ENCODE measurements at regions not wholly inside any gene's neighbourhood (a gene's known extent, or its start where the extent isn't known, plus 50 kb on each side); places are given as distances from the start of the nearest gene placed in this dataset.

GRCh38 chr3:21042184-21042583 is 708.8 kb downstream of the ZNF385D start:
- no peaks in the 10 kb centered on the region for H3K36me3 ChIP-seq (ENCODE audit: control insufficient read depth, insufficient read depth, low read length)
- DNase-seq (ENCODE audit: low read depth in 2 of 2): no peak

GRCh38 chr3:21041621-21042020 is 709.4 kb downstream of the ZNF385D start:
- no peaks in the 10 kb centered on the region for H3K4me1 ChIP-seq (ENCODE audit: control insufficient read depth, extremely low read depth, insufficient read depth, low read length)
- H3K9ac ChIP-seq (ENCODE audit: insufficient read depth, low read length): no peak overlapping the region
- TF ChIP-seq, protein P1, sequence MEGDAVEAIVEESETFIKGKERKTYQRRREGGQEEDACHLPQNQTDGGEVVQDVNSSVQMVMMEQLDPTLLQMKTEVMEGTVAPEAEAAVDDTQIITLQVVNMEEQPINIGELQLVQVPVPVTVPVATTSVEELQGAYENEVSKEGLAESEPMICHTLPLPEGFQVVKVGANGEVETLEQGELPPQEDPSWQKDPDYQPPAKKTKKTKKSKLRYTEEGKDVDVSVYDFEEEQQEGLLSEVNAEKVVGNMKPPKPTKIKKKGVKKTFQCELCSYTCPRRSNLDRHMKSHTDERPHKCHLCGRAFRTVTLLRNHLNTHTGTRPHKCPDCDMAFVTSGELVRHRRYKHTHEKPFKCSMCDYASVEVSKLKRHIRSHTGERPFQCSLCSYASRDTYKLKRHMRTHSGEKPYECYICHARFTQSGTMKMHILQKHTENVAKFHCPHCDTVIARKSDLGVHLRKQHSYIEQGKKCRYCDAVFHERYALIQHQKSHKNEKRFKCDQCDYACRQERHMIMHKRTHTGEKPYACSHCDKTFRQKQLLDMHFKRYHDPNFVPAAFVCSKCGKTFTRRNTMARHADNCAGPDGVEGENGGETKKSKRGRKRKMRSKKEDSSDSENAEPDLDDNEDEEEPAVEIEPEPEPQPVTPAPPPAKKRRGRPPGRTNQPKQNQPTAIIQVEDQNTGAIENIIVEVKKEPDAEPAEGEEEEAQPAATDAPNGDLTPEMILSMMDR (conservative IDR thresholded peaks at IDR 0.05 in 1 of 2, IDR thresholded peaks at IDR 0.05 in 1 of 2; ENCODE audit: low read depth in 1 of 2, low read length in 2 of 2): no peak
- TF ChIP-seq EZH2 (IDR thresholded peaks at IDR 0.05; ENCODE audit: low read length, missing control alignments): no peak
- H2AFZ ChIP-seq (ENCODE audit: low read length): no peak overlapping the region
- H3K9me3 ChIP-seq (ENCODE audit: control insufficient read depth, insufficient read depth, low read depth, low read length): no peaks in the 10 kb centered on the region
- H3K27ac ChIP-seq (ENCODE audit: insufficient read depth, low read length): no peak overlapping the region
- H4K20me1 ChIP-seq (ENCODE audit: control insufficient read depth, extremely low read depth, insufficient read depth, low read length): no peaks in the 10 kb centered on the region
- peak; percentile 7 for DNase-seq (ENCODE audit: low read depth in 2 of 2)
- H3K4me3 ChIP-seq (replicated peaks in 1 of 4; ENCODE audit: control extremely low read depth in 1 of 4, insufficient read depth in 1 of 4, low read depth in 3 of 4, low read length in 4 of 4): no peak overlapping the region
- H3K36me3 ChIP-seq (ENCODE audit: control insufficient read depth, insufficient read depth, low read length): no peaks in the 10 kb centered on the region
- H3K4me2 ChIP-seq (ENCODE audit: extremely low read depth, insufficient read depth, low read length): no peak overlapping the region
- no peaks in the 10 kb centered on the region for H3K27me3 ChIP-seq (ENCODE audit: control insufficient read depth, insufficient read depth, low read length)
- no peaks in the 10 kb centered on the region for H3K79me2 ChIP-seq (ENCODE audit: control insufficient read depth, insufficient read depth, low read length)

More at GRCh38 chr3:21042184-21042583, 708.8 kb downstream of the ZNF385D start:
- Histone ChIP-seq H3K79me2 (ENCODE audit: control insufficient read depth, insufficient read depth, low read length) (no peaks in the 10 kb centered on the region), H3K9ac (ENCODE audit: insufficient read depth, low read length) (no peak overlapping the region), H4K20me1 (ENCODE audit: control insufficient read depth, extremely low read depth, insufficient read depth, low read length) (no peaks in the 10 kb centered on the region), H3K27ac (ENCODE audit: insufficient read depth, low read length) (no peak overlapping the region), H3K4me2 (ENCODE audit: extremely low read depth, insufficient read depth, low read length) (no peak overlapping the region), H3K27me3 (ENCODE audit: control insufficient read depth, insufficient read depth, low read length) (no peaks in the 10 kb centered on the region), H3K4me1 (ENCODE audit: control insufficient read depth, extremely low read depth, insufficient read depth, low read length) (no peaks in the 10 kb centered on the region), H3K4me3 (replicated peaks in 1 of 4; ENCODE audit: control extremely low read depth in 1 of 4, insufficient read depth in 1 of 4, low read depth in 3 of 4, low read length in 4 of 4) (no peak overlapping the region), H3K9me3 (ENCODE audit: control insufficient read depth, insufficient read depth, low read depth, low read length) (no peaks in the 10 kb centered on the region), H2AFZ (ENCODE audit: low read length) (no peak overlapping the region)
- no peak for TF ChIP-seq EZH2 (IDR thresholded peaks at IDR 0.05; ENCODE audit: low read length, missing control alignments)

GRCh38 chr3:21036888-21037287 is 714.1 kb downstream of the ZNF385D start:
- H3K9ac ChIP-seq (ENCODE audit: insufficient read depth, low read length): no peak overlapping the region
- no peaks in the 10 kb centered on the region for H3K79me2 ChIP-seq (ENCODE audit: control insufficient read depth, insufficient read depth, low read length)
- TF ChIP-seq EZH2 (IDR thresholded peaks at IDR 0.05; ENCODE audit: low read length, missing control alignments): no peak
- TF ChIP-seq, protein P1 (conservative IDR thresholded peaks at IDR 0.05 in 1 of 2, IDR thresholded peaks at IDR 0.05 in 1 of 2; ENCODE audit: low read depth in 1 of 2, low read length in 2 of 2): no peak
- no peak overlapping the region for H3K27ac ChIP-seq (ENCODE audit: insufficient read depth, low read length)
- H3K4me2 ChIP-seq (ENCODE audit: extremely low read depth, insufficient read depth, low read length): no peak overlapping the region
- no peaks in the 10 kb centered on the region for H3K36me3 ChIP-seq (ENCODE audit: control insufficient read depth, insufficient read depth, low read length)
- no peaks in the 10 kb centered on the region for H3K9me3 ChIP-seq (ENCODE audit: control insufficient read depth, insufficient read depth, low read depth, low read length)
- H4K20me1 ChIP-seq (ENCODE audit: control insufficient read depth, extremely low read depth, insufficient read depth, low read length): no peaks in the 10 kb centered on the region
- no peaks in the 10 kb centered on the region for H3K27me3 ChIP-seq (ENCODE audit: control insufficient read depth, insufficient read depth, low read length)
- no peak overlapping the region for H2AFZ ChIP-seq (ENCODE audit: low read length)
- H3K4me1 ChIP-seq (ENCODE audit: control insufficient read depth, extremely low read depth, insufficient read depth, low read length): no peaks in the 10 kb centered on the region
- no peak overlapping the region for H3K4me3 ChIP-seq (replicated peaks in 1 of 4; ENCODE audit: control extremely low read depth in 1 of 4, insufficient read depth in 1 of 4, low read depth in 3 of 4, low read length in 4 of 4)
- DNase-seq (ENCODE audit: low read depth in 2 of 2): no peak

Measured in fibroblast of lung (primary cell).